HG02840 (cell line): ENCODE measurements at regions not wholly inside any gene's neighbourhood (a gene's known extent, or its start where the extent isn't known, plus 50 kb on each side); places are given as distances from the start of the nearest gene placed in this dataset.

Source experiments
- ATAC-seq: cut with Tn5 transposase; IDR thresholded peaks from one replicate; pipeline ENCODE4 v1.9.1; 2021; ENCODE audit warnings: mild to moderate bottlenecking, moderate library complexity, moderate number of reproducible peaks; ENCODE audit not compliant: unreplicated experiment, low FRiP score

DNA sequence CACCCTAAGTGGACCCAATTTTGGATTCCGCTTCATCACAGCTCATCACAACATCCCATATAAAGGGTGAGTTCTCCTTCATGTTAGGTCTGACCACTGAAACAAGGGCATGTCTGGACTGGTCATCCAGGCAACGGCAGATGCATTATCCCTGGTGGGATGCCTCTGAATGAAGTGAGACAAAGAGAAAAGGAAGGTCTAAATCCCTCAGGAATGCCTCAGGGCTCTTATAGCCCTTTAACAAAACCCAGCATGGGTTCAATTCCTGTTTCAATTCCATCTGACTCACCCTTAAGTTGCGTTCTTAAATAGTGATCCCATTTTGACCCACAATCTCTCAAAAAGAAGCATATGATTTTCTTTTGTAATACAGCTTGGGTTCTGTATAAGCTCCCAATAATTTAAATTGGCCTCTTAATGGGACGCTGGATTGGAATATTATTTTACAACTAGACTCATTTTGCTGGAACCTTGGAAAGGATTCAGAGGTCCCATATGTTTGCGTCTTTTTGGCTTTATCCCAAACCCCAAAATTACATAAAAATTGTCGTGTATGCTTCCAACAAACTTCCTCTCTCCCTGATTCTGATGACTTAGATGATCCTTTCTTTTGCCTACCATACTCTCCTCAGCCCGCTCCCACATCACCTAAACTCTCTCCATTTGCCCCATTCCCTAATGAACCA, 287.4 kb upstream of the ZP4 start:
- no peak for ATAC-seq

DNA sequence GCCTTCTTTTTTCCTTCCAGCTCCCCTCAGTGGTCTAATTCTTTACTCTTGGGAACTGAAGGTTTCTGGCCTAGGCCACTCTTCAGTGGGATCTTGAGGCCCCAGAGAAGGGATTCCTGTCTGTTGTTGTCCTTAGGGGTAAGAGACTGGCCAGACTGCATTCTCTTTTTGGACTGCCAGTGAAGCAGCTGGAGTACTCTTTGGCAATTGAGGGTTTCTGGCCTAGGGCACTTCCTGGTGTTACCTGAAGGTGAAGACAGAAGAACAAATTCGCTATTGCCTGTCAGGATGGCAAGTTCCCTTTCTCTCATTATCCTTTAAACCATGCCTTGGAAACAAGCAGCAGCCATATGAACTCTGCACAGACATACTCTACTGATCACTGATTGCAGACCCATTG, 286.6 kb upstream of the ZP4 start:
- no peak for ATAC-seq

DNA sequence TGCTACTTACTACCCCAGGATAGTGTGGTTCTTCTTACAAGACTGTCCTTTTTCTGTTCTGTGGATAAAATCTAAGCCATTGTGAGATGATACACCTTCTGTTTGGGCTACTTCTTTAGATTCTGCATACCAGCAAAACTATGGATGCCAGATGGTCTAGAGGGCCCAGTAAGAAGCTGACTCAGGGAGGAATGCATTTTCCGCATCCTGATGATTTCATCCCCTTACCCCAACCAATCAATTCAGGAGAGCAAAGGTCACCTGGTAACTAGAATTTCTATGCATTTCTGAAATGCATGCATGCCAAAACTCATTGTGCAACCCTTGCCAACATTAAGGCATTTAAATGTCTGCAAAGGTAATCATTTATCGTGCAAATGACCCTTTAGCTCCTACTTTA, 285.7 kb upstream of the ZP4 start:
- no peak for ATAC-seq

DNA sequence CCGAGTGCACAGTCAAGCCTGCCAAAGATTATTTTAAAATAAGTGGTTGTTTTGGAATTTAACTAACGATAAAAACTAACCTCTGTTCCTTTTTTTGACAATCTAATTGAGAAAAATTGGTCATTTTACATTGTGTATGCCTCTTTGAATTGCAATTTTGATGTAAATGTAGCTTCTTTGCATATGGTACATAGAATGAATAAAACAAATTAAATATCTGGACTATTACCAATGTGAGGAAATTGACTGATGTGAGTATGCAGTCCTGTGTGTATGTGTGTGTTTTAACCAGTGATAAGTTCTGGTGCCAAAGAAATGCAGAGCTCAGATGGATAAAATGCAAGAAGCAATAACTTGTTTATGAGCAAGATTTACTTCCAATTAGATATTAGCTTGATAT, 281.3 kb upstream of the ZP4 start:
- ATAC-seq: no peak

DNA sequence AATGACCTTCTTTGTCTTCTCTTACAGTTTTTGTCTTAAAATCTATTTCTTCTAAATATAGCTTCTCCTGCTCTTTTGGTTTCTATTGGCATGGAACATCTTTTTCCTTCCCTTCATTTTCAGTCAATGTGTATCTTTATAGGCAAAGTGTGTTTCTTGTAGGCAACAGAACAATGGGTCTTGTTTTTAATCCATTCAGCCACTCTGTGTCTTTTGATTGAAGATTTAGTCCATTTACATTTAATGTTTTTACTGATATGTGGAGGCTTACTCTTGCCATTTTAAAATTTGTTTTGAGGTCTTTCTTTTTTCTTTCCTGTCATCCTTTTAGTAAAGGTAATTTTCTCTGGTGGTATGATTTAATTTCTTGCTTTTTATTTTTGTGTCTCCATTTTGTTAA, 271.2 kb upstream of the ZP4 start:
- no peak for ATAC-seq

DNA sequence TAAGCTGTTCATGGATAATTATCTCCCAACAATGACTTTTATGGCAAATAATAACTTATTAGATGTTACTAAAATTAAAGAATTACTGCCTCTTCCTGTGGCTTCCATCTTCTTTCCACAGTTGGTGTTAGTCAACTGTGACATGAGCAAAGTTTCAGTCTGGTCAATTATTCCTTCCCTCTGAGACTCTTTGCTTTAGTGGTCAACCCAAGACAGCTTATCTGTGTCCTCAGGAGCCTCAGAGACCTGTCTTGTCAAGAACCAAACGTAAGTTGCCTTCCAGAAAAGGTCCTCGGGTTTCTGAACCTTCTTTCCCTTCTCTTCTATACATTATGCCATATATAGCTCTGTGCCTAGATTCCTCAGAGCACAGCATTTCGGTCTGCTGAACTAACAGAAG, 263.2 kb upstream of the ZP4 start:
- ATAC-seq: no peak

DNA sequence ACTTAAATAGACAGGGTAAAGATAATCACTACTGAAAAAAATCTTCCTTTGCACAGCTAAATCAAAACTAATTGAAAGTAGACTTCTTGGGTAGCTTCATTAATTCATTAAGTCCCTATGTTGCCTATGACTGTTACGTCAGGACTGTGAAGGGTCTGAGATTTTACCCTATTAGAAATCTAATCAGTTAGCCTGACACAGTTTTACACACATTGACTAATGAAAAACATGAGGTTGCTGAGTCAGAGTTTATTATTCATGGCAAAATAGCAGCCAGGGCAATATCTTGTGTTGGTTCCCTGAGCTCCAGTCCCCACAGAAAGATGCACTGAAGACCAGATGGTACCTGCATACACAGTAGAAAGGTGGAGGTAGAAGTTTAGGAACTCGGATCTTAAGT, 262.5 kb upstream of the ZP4 start:
- ATAC-seq: no peak

DNA sequence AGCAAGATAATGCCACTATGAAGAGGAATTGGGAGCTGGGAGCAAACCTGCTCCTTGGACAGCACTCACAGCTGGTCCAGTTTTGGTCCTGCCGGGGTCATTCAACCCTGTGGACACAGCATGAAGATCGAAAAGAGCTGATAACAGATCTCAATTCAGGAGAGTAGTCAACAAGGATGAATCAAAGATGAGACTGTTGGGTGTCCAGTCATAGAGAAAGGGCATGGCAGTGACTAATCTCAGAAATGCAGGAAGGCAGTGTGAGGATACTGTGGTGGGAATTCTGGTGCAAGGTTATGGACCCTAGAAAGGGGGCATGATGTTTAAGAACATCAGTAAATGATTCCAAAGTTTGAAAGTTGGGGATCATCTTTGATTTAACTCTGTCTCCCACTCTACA, 261.4 kb upstream of the ZP4 start:
- ATAC-seq: no peak

DNA sequence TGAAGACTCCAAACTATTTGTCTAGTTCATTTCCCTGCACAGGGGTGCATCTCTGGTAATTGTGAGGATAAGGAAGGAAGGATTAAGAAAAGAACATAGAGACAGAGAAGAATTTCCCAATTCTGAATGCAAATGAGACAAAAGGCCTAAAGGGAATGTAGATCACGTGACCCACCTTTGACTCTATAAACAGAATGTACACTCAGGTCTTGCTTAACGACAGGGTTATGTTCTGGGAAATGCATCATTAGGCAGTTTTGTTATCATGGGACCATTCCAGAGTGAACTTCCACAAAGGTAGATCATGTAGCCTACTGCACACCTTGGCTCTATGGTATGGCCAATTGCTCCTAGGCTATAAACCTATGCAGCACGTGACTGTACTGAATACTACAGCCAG, 252.3 kb upstream of the ZP4 start:
- no peak for ATAC-seq

DNA sequence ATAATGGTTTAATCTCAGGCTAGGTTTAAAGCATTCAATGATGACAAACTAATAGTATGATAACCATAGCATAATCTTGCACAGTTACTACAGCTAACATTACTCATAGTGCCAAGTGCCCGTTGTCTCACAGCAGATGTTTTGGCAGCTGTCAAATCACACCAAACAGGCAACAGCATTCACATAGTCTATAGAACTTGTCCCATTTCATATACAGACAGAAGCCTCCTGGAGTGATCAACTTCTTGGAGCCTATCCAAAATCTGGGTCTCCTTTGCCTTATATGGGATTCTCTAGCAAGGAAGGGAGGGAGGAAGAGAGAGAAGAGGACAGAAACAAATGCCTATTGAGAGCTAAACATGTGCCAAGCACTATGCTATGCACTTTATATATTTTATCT, 250.6 kb upstream of the ZP4 start:
- no peak for ATAC-seq

DNA sequence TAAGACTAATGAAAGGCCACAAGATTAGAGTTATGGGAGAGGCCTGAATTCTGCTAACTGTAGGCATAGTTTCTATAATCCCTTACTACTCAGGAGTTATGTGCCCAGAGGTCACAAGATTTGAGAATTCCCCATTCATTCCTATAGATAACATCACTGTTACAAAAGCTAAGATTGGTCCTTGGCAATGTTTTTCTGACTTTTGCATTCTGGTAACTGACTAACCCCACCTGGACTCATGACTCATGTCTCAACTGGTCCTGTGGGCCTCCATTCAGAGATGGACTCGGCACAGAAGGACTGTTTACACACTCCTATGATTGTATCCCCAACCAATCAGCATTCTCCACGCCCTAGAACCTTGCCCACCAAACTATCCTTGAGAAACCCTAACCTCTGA, 249.0 kb upstream of the ZP4 start:
- ATAC-seq: no peak

DNA sequence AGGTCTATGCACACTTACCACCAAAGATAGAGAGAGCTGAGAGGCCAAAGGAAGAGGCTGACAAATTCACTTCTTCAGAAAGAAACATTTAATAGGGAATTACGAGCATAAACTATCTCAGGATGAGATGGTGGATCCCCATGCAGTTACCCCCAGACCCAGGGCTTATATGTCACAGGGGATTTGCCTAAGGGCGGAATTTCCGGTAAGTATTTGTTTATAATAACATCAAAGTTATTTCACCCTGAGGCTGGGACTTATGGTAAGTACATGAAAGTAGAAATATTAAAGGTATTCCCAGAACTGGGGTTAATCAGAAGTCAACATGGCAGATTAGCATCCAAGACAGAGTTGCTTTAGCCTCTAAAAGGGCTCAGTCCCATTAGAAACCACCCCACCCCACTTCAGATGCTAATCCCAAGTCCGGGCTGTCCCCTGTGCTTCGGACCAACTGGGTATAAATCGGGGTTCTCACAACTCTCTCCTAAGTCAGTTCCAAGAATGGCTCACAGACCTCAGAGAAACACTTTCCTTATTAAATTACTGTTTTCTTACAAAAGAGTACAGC, 247.4 kb upstream of the ZP4 start:
- ATAC-seq: no peak

DNA sequence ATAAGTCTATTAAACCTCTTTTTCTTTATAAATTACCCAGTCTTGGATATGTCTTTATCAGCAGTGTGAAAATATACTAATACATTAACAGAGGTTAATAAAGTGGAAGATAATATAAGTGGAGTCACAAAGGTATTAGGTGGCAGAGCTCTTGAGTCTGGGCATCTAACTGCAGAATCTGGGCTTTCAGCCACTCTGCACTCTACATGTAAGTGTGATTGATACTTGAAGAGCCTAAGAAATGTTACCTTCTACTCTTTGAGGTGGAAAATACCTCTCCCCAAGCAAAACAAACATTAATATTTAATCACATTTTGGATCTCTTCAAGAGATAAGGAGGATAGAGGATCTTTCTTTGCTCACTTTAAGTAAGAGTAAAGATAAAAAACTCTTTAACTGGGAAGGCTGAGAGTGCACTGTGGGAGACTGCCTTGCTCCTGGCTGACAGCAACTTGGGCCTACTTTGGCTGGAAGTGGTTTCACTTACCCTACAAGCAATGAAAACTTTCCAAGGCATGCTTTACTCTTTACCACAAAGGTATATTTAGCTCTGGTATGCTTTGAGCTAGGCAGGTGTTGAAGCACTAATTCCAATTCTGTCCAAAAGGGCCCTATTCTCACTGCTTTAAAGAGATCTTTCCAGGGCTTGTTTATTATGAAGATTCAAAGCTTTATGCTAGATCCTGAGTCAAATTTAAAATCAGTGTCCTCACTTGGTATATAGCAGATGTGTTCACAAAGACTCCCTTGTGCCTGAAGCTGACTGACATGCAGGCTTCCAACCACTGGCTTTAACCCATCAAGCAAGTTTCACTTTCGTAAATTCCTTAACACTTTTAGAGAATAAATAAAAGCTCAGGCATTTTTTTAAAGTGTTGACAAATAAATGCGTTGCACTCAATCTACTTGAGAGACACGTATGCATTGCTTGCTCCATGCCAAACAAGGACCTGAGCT, 245.3 kb upstream of the ZP4 start:
- ATAC-seq: no peak

DNA sequence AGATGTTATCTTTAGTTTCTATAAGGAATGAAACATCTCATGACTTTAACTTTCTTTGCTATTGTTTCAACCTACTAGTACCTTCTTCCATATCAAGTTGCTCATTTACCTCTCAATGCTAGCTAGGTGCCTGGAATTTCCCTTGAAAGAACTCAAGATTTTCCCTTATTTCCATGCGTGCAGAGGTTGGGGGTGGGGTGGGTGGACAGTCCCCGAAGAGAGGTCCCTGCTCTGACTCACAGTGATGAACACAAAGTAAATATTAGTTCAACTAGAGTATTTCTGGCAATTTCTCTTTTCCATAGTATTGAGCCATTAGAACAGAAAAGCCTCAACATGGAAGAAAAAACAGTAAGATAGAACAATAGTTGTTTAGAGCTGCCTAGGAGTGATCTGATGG, 239.0 kb upstream of the ZP4 start:
- ATAC-seq: no peak

DNA sequence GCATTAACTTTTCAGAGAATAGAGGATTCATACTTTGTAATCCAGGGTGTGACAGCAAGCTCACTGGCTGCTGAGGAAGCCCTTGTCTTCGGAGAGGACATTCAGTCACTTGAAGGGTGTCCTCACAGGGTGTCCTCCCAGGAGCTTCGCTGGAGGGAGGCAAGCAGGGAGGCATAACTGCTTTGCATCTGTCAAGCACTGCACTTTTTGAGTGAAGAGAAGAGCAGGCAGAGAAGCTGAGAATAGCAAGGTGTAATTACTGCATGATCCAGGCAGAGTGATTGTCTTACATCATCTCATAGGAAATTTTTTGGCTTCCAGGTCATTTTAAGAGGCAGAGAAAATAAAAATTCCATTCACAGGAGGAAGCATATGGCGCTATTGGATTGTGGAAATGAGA, 232.5 kb upstream of the ZP4 start:
- ATAC-seq: no peak

DNA sequence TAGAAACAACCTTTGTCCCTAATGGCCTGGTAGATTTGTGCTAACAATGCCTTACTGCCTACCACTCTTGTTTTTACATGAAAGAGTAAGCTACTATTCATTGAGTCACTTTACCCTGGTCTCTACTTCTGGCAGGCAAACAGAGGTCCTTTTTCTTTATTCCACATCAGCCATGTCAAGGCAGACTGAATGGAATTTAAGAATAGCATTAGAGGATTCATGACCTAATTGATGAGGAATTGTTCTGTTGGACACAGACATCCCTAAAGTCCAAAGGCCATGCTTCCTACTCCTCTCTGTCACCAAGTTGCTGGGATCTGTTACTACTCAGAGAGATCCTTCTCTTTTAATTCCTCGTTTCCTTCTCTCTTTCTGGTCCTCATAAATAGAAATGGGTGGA, 229.1 kb upstream of the ZP4 start:
- no peak for ATAC-seq

DNA sequence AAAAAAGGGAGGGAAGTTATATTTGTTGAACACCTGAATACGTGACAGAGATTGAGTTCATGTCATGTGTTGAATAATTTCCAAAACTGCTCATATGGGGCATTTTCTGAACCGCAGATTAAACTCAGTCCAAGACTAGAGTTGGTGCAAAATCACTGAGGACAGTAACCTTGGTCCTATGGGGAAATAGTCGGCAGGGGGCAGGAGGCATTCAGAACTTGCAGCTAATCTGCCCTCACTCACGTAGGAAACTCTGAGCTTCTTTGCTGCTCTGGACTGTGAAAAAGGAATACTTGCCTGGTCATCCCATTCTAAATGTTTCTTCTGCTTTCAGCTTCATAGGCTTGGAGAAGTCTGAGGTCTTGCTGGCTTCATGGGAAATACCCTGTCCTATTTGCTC, 228.3 kb upstream of the ZP4 start:
- ATAC-seq: no peak

DNA sequence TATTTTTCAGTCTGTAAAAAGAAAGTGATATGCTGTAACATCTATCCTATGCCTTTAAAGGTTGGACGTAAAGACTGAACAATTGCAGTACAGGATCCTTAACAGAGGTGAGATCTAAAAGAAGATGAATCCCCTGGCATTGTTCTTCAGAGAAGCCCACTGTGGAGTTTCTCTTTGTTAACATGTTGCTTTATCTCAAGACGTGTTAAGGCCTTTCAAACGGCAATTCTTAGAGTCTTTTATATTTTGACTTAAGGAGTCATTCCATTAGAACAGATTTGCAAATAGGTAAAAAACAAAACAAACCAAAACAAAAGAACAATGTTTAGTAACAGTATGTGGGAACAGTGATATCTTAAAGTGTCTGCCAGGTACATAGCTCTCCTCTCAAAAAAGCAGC, 225.1 kb upstream of the ZP4 start:
- ATAC-seq: no peak

DNA sequence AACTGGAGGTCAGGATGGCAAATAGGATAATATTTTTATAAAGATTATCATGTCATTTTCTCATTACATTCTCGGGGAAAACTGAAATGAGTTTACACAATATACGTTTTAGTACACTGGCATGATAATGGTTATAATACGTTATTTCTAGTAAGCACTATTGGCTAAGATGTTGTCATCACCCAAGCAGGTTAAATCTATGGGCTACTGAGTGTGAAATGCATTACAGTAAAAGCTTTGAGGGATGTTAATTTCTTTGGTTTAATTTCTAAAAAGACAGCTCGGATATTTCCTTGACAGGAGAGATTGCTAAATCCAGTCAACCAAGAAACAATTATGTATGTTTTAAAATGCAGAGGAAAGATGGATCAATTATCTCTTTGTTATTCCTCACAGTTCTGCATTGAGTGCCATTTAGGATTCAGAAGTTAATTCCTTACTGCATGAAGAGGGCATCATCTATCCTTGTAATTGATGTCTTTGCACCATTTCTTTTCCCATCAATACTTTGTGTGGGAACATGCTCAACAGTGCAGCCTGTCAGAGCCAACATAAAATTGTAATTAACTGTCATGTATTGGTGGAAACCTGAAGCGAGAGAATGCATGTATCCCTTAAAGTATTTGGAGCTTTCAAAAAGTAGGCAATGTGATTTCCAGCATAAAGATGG, 222.4 kb upstream of the ZP4 start:
- ATAC-seq: no peak

DNA sequence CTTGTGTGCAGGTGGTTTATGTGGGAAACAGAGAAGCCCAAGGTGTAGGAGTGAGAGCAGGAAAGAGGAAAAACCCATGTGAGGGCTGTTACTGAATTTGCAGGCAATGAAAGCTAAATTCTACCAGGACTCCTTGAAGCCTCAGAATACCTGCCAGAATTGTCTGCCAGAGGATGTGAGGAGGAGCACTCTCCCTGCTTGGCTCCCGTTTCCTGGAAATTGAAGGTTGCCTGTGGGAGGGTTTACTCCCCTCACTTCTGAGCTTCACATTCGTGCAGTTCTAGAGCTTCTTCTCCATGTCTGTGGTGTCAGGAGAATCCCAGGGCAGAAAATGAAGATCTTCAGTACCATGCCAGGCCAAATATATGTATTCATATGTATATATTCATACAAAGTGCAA, 220.8 kb upstream of the ZP4 start:
- ATAC-seq: no peak

DNA sequence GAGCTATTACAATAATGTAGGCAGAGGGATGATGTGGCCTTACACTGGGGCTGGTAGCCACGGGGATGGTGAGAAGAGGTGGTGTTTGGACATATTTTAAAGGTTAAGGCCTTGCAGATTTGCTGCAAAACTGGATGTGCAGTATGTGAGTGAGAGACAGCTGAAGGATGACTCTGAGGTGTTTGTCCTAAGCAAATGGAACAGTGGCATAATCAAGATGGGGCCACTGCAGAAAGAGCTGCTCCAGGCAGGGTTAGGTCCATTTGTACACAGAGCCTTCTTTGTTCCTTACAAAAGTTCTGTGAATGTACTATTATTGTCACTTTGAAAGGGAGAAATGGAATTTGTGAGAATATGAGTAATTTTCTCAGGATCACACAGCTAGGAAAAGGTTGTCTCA, 220.4 kb upstream of the ZP4 start:
- ATAC-seq: no peak
